Stomach (tissue), 8 donors: ENCODE measurements at regions not wholly inside any gene's neighbourhood (a gene's known extent, or its start where the extent isn't known, plus 50 kb on each side); places are given as distances from the start of the nearest gene placed in this dataset.

ENCODE experiments used
- DNase-seq, 2 donors: peaks; one replicate each; pipeline versions ENCODE4 v3.0.0 to v3.0.0-alpha.2; 2013 to 2019
- H3K27ac ChIP-seq, 5 donors: fragments of 200-600 bp in 4 of 5; sonication (generic) in 4 of 5; one replicate each; pipeline ENCODE4 v1.5.1; 2013 to 2019; ENCODE audit warnings: mild to moderate bottlenecking in 1 of 5, moderate library complexity in 1 of 5
- H3K27me3 ChIP-seq, 3 donors: fragments of 200-600 bp; sonication (generic); one replicate each; pipeline ENCODE4 v1.5.1; 2017 to 2019; ENCODE audit warnings: mixed run types in 1 of 3
- H3K36me3 ChIP-seq, 4 donors: fragments of 200-600 bp; sonication (generic); 1 replicate in 3 of 4; 2 replicates in 1 of 4; pipeline ENCODE4 v1.5.1; 2016 to 2019
- H3K4me1 ChIP-seq, 4 donors: fragments of 200-600 bp; sonication (generic); one replicate each; pipeline ENCODE4 v1.5.1; 2016 to 2019
- H3K4me3 ChIP-seq, 4 donors: fragments of 200-600 bp; sonication (generic) in 3 of 4; one replicate each; pipeline ENCODE4 v1.5.1; 2016 to 2019; ENCODE audit warnings: mild to moderate bottlenecking in 1 of 4
- H3K9me3 ChIP-seq, 4 donors: fragments of 200-600 bp; sonication (generic); one replicate each; pipeline ENCODE4 v1.5.1; 2016 to 2019
- CTCF ChIP-seq, 7 experiments: fragments of 450-650 bp in 4 of 7; fragments of 200-600 bp in 3 of 7; sonication (generic) in 3 of 7; IDR thresholded peaks; one replicate each; pipeline ENCODE4 v1.5.1; 2016 to 2019; ENCODE audit warnings: antibody characterized with exemption in 7 of 7, control low read depth in 2 of 7, mild to moderate bottlenecking in 1 of 7
- EP300 ChIP-seq: sonication (generic); formaldehyde crosslinking; IDR thresholded peaks from one replicate; pipeline ENCODE4 v1.6.1; 2017; ENCODE audit warnings: antibody characterized with exemption
- POLR2A ChIP-seq, 4 donors: fragments of 450-650 bp; IDR thresholded peaks; one replicate each; pipeline ENCODE4 v1.6.1; 2016; ENCODE audit warnings: antibody characterized with exemption in 4 of 4, control low read depth in 2 of 4, mild to moderate bottlenecking in 1 of 4, moderate library complexity in 1 of 4
- POLR2AphosphoS5 ChIP-seq, 3 donors: sonication (generic); formaldehyde crosslinking; IDR thresholded peaks; one replicate each; pipeline ENCODE4 v1.6.1; 2016; ENCODE audit warnings: antibody characterized with exemption in 3 of 3
- WGBS, 5 donors: extraction: QIAGEN DNeasy Blood & Tissue Kit in 3 of 5; methylation state at CpG; one replicate each; pipeline versions ENCODE4 v1.1.5 to v1.1.7; 2013 to 2018; 5-methylcytosine and 5-hydroxymethylcytosine counted together
- intact Hi-C: fragments of 100-400 bp; cut with DNase I; formaldehyde crosslinking; loops from one replicate; pipeline ENCODE4 v1.15.1; 2023; ENCODE audit warnings: low total_unique reads
- donor health status: healthy with polysubstance abuse.
- donor health status: Bipolar disorder and iron deficiency.
- donor health status: healthy.

- intact Hi-C loops = no loop called here
- no peaks in the 10 kb centered on the region for H3K9me3 ChIP-seq
- H3K27ac ChIP-seq = no peak overlapping the region
- no peaks in the 10 kb centered on the region for H3K36me3 ChIP-seq
- no peak overlapping the region for H3K4me3 ChIP-seq
- no peaks in the 10 kb centered on the region for H3K27me3 ChIP-seq
- H3K4me1 ChIP-seq = no peaks in the 10 kb centered on the region
- DNase-seq = no peak
- TF ChIP-seq POLR2A (IDR thresholded peaks at IDR 0.05) (no peak), POLR2AphosphoS5 (IDR thresholded peaks at IDR 0.05) (no peak)
- 80 to 94% (median 91%) methylated on average over 3 of the region's 3 CpGs for WGBS, 5 donors
Measured at GRCh38 chr18:40110455-40110854, 1844.6 kb upstream of the PIK3C3 start.

- H3K4me1 ChIP-seq = no peaks in the 10 kb centered on the region
- no peaks in the 10 kb centered on the region for H3K36me3 ChIP-seq
- no peaks in the 10 kb centered on the region for H3K27me3 ChIP-seq
- H3K9me3 ChIP-seq = no peaks in the 10 kb centered on the region
- intact Hi-C loops = no loop called here
- 20 to 38% (median 22%) methylated on average over 2 of the region's 2 CpGs for WGBS, 5 donors
- TF ChIP-seq POLR2AphosphoS5 (IDR thresholded peaks at IDR 0.05) = no peak
- TF ChIP-seq POLR2A (IDR thresholded peaks at IDR 0.05) = no peak
- no peak for TF ChIP-seq EP300
- no peak for TF ChIP-seq CTCF (IDR thresholded peaks at IDR 0.05)
- no peak for DNase-seq
- no peak overlapping the region for H3K27ac ChIP-seq
- no peak overlapping the region for H3K4me3 ChIP-seq
Measured at GRCh38 chr18:40109252-40110049, 1845.6 kb upstream of the PIK3C3 start.

GRCh38 chr18:40108596-40108995 is 1846.4 kb upstream of the PIK3C3 start:
- Histone ChIP-seq H3K27ac (no peak overlapping the region), H3K36me3 (no peaks in the 10 kb centered on the region), H3K9me3 (no peaks in the 10 kb centered on the region), H3K4me1 (no peaks in the 10 kb centered on the region), H3K27me3 (no peaks in the 10 kb centered on the region), H3K4me3 (no peak overlapping the region)
- 45 to 65% (median 56%) methylated on average over 5 of the region's 5 CpGs for WGBS, 5 donors
- intact Hi-C loops = no loop called here
- DNase-seq = peak in 1 of 2 donors; percentile 10
- TF ChIP-seq CTCF (IDR thresholded peaks at IDR 0.05) (no peak), POLR2A (IDR thresholded peaks at IDR 0.05) (no peak), POLR2AphosphoS5 (IDR thresholded peaks at IDR 0.05) (no peak), EP300 (no peak)

- TF ChIP-seq POLR2AphosphoS5 (IDR thresholded peaks at IDR 0.05) (no peak), POLR2A (IDR thresholded peaks at IDR 0.05) (no peak), CTCF (IDR thresholded peaks at IDR 0.05) (no peak), EP300 (no peak)
- Histone ChIP-seq H3K27me3 (no peaks in the 10 kb centered on the region), H3K4me3 (no peak overlapping the region), H3K27ac (no peak overlapping the region), H3K36me3 (no peaks in the 10 kb centered on the region), H3K4me1 (no peaks in the 10 kb centered on the region), H3K9me3 (no peaks in the 10 kb centered on the region)
- DNase-seq = no peak
- intact Hi-C loops = no loop called here
Measured at GRCh38 chr18:40102903-40103302, 1852.1 kb upstream of the PIK3C3 start.

GRCh38 chr18:40099641-40100040 is 1855.4 kb upstream of the PIK3C3 start:
- 90 to 100% (median 96%) methylated on average over 2 of the region's 2 CpGs for WGBS, 5 donors

More at GRCh38 chr18:40099641-40100040, 1855.4 kb upstream of the PIK3C3 start:
- Histone ChIP-seq H3K4me3 (no peak overlapping the region), H3K9me3 (no peaks in the 10 kb centered on the region), H3K27ac (no peak overlapping the region), H3K27me3 (no peaks in the 10 kb centered on the region), H3K4me1 (no peaks in the 10 kb centered on the region), H3K36me3 (no peaks in the 10 kb centered on the region)
- TF ChIP-seq POLR2A (IDR thresholded peaks at IDR 0.05) = no peak
- no peak for TF ChIP-seq EP300
- no peak for TF ChIP-seq POLR2AphosphoS5 (IDR thresholded peaks at IDR 0.05)
- TF ChIP-seq CTCF (IDR thresholded peaks at IDR 0.05) = no peak
- intact Hi-C loops = no loop called here
- DNase-seq = no peak
